Activated naive CD4-positive, alpha-beta T cell treated with anti-CD3 and anti-CD28 coated beads for 36 hours (primary cell): ENCODE measurements at regions not wholly inside any gene's neighbourhood (a gene's known extent, or its start where the extent isn't known, plus 50 kb on each side); places are given as distances from the start of the nearest gene placed in this dataset.
A peak's percentile ranks its signal among the peaks of the same experiment; 100 is the strongest.

Experiments
- CTCF ChIA-PET: fragments of 350-600 bp; sonication (Branson Sonifier 250); formaldehyde crosslinking; loops from one replicate; lab custom pipeline; 2021; ENCODE audit warnings: antibody characterized with exemption; lab: Charles Lee
- DNase-seq: peaks from one replicate; pipeline ENCODE4 v3.0.0-alpha.2; 2020
- H3K27ac Mint-ChIP-seq: one replicate; pipeline ENCODE4 v1.8.0; 2021; ENCODE audit warnings: mild to moderate bottlenecking, mixed read lengths
- H3K27me3 Mint-ChIP-seq: one replicate; pipeline ENCODE4 v1.8.0; 2021; ENCODE audit warnings: low read depth, mixed read lengths
- H3K36me3 Mint-ChIP-seq: one replicate; pipeline ENCODE4 v1.8.0; 2021; ENCODE audit warnings: low read depth, mixed read lengths
- H3K4me1 Mint-ChIP-seq: one replicate; pipeline ENCODE4 v1.8.0; 2021; ENCODE audit warnings: low read depth, mixed read lengths
- H3K4me3 Mint-ChIP-seq: one replicate; pipeline ENCODE4 v1.8.0; 2021; ENCODE audit warnings: mild to moderate bottlenecking, moderate library complexity, mixed read lengths
- H3K9me3 Mint-ChIP-seq: one replicate; pipeline ENCODE4 v1.8.0; 2021; ENCODE audit warnings: mixed read lengths
- intact Hi-C: fragments of 100-400 bp; cut with micrococcal nuclease; formaldehyde crosslinking; loops from one replicate; pipeline ENCODE4 v1.15.1; 2023

DNA sequence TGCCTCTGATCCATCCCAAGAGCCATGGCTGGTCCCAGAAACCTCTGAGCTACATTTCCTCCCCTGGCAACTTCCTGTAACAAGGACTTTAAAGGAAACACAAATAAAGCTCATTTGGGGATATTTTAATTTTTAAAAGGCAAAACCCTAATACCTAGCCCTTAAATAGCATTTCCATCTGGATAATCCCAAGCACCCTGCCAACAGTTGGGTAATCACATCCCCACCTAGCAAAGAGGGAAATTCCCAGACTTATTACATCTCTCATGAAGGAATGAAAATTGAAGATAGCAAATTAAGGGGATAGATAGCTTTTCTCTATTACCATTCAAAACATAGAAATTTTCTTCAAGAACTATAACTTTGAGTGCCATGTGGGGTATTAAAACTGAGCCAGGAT, 213.7 kb upstream of the BMP4 start:
- Mint-ChIP-seq H3K27me3 (peaks cover 27% of the 10 kb centered on the region), H3K27ac (no peak overlapping the region), H3K4me1 (peaks cover 4% of the 10 kb centered on the region), H3K9me3 (no peaks in the 10 kb centered on the region), H3K4me3 (no peak overlapping the region), H3K36me3 (no peaks in the 10 kb centered on the region)
- DNase-seq = no peak
- intact Hi-C loops = no loop called here
- CTCF ChIA-PET = interaction anchor here (0.7 kb wide), 1 partner anchor 36 kb away, joined by 3 read pairs; no protein-coding TSS in a partner anchor

DNA sequence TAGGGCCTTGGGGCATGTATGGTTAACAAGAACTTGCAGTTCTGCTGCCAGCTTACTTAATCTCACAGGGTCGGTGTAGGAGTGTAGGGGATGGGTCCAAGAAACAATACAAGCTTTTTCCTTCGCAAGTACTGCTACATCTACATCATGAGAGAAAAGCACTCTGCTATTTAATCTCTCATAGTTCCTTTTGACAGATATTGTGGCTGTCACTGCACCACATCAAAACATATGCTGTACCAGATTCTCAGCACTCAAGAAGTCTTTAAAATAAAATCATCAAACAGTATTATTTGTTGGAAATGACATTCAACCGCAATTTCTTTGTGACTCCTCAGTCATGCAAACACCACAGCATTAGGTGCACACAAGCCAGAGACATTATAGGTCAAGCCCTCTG, 215.5 kb upstream of the BMP4 start:
- Mint-ChIP-seq H3K27ac (no peak overlapping the region), H3K36me3 (no peaks in the 10 kb centered on the region), H3K9me3 (no peaks in the 10 kb centered on the region), H3K27me3 (peaks cover 30% of the 10 kb centered on the region), H3K4me3 (no peak overlapping the region), H3K4me1 (peaks cover 4% of the 10 kb centered on the region)
- CTCF ChIA-PET = no interaction called here
- intact Hi-C loops = no loop called here
- no peak for DNase-seq

DNA sequence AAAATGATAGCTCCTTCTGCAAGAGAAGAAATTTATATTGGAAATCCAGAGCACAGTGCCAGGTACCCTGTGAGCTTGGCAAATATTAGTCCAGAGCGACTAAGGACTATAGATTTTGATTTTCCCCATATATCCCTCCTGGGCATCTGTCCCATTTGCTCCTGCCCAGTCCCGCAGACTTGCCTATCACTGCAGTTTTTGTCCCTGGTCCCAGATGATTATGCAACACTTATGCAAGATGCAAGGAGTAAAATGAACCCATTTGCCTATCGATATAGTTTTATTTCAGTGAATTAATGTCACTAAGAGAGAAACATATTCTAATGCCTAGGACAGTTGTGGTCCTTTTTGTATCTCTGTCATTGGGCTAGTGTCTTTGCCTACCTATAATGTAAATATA, 215.9 kb upstream of the BMP4 start:
- H3K27me3 Mint-ChIP-seq = peaks cover 31% of the 10 kb centered on the region
- intact Hi-C loops = no loop called here
- DNase-seq = no peak
- H3K27ac Mint-ChIP-seq = no peak overlapping the region
- peaks cover 4% of the 10 kb centered on the region for H3K4me1 Mint-ChIP-seq
- no peak overlapping the region for H3K4me3 Mint-ChIP-seq
- CTCF ChIA-PET = no interaction called here
- no peaks in the 10 kb centered on the region for H3K36me3 Mint-ChIP-seq
- no peaks in the 10 kb centered on the region for H3K9me3 Mint-ChIP-seq

DNA sequence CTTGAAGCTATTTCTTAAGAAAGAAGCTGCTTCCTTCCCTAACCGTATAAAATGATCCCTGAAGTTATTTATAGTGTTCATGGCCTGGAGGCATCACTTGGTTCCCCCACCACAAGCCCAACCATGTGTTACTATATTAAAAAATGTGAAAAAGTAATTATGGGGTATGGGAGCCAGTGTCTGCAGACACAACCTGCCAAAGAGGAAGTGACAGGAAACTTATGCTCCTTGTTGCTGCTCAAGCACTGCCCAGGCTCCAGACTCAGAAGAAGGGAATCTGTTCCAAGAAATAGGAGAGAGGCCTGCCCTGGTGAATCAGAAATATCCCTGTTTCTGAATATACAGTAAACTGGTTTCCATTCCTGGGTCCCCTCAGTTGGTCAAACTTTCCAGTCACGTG, 217.2 kb upstream of the BMP4 start:
- H3K4me3 Mint-ChIP-seq = no peak overlapping the region
- peaks cover 4% of the 10 kb centered on the region for H3K4me1 Mint-ChIP-seq
- no peaks in the 10 kb centered on the region for H3K36me3 Mint-ChIP-seq
- H3K27ac Mint-ChIP-seq = no peak overlapping the region
- intact Hi-C loops = loop anchor here (2.0 kb wide), 1 partner anchor 243 kb away; no protein-coding TSS in a partner anchor
- CTCF ChIA-PET = interaction anchor here (0.7 to 1.8 kb wide), 8 partner anchors 9 to 714 kb away, joined by 3 to 6 read pairs (median 3); no protein-coding TSS in a partner anchor
- H3K9me3 Mint-ChIP-seq = no peaks in the 10 kb centered on the region
- DNase-seq = no peak
- peaks cover 31% of the 10 kb centered on the region for H3K27me3 Mint-ChIP-seq

DNA sequence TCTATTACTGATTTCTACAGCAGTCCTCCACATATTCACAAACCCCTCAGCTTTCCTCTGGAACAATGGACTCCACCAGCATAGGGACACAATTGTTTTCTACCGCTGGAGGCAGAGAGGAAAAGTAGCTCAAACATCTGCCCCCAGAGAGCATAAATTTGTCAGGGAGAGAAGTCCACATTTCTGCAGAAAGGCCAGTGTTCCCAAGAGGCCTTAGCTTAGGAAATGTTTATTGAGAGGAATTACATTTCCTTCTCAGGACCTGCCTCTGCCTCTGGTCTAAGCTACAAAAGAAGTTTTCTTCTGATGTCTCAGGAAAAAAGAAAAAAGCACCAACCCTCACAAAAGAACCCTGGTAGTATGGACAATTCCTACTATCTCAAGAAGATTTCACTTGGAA, 217.8 kb upstream of the BMP4 start:
- Mint-ChIP-seq H3K27ac (no peak overlapping the region), H3K9me3 (no peaks in the 10 kb centered on the region), H3K4me1 (peaks cover 4% of the 10 kb centered on the region), H3K36me3 (no peaks in the 10 kb centered on the region), H3K4me3 (no peak overlapping the region), H3K27me3 (peaks cover 36% of the 10 kb centered on the region)
- intact Hi-C loops = loop anchor here (2.0 kb wide), 1 partner anchor 244 kb away; no protein-coding TSS in a partner anchor
- no peak for DNase-seq
- CTCF ChIA-PET = interaction anchor here (0.6 to 2.4 kb wide), 12 partner anchors 14 to 715 kb away, joined by 3 to 9 read pairs (median 4); no protein-coding TSS in a partner anchor

DNA sequence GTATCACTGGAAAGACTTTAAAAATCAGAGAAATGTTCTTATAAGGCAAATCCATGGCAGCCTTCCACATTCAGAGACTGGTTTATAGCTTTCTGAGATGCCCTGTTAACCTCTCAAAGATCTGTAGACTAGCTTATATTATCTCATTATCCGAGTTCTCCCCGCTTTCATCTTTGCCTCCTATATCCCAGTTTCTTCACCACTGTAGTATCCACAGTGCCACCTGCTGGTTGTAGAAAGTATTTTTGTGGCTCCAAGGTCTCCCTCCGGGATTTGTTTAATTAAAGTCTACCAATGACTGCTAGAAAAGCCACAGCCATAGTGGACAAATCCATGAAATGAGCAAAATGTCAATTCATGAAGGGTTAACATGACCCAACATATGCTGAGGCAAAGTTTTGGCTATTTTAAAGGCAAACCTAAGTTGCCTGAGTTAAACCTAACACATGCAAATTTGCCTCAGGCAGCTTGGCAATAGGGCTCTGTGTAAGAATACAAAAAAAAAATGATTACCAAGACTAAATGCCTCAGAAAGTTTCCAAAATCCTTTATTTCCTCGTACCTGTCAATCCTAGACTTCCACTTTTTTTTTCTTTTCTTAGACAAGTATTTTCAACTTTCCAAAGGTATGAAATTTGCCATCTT, 218.8 kb upstream of the BMP4 start:
- CTCF ChIA-PET = interaction anchor here (0.6 to 3.2 kb wide), 20 partner anchors 11 to 678 kb away, joined by 3 to 11 read pairs (median 3); no protein-coding TSS in a partner anchor
- no peak overlapping the region for H3K27ac Mint-ChIP-seq
- H3K4me3 Mint-ChIP-seq = no peak overlapping the region

DNA sequence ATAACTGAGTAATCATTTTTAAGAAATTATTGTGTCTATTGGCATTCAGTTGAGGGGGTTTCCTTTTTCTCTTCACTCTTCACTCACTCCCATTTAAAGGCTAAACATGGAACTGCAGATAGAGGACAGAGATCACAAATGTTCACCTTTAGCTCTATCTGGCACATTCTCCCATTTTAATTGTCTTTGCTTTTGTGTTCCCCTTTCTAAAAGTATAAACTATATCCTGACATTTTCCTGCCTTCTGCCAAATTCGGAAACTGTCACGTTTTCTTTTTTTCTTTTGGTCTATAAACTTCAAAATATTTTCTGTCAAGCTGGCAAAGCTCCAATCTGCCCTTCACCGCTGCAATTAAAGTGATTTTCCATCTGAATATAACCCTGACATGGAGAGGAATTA, 219.8 kb upstream of the CDKN3 start:
- intact Hi-C loops = no loop called here
- no peak overlapping the region for H3K4me3 Mint-ChIP-seq
- H3K4me1 Mint-ChIP-seq = no peaks in the 10 kb centered on the region
- no peak for DNase-seq
- H3K27ac Mint-ChIP-seq = no peak overlapping the region
- H3K36me3 Mint-ChIP-seq = no peaks in the 10 kb centered on the region
- CTCF ChIA-PET = interaction anchor here (0.6 to 3.2 kb wide), 5 partner anchors 40 to 527 kb away, joined by 3 to 11 read pairs (median 5); no protein-coding TSS in a partner anchor
- H3K9me3 Mint-ChIP-seq = no peaks in the 10 kb centered on the region
- H3K27me3 Mint-ChIP-seq = peaks cover 23% of the 10 kb centered on the region

More for the DNA sequence above, 218.8 kb upstream of the BMP4 start:
- H3K27me3 Mint-ChIP-seq = peaks cover 28% of the 10 kb centered on the region
- H3K36me3 Mint-ChIP-seq = no peaks in the 10 kb centered on the region
- peaks cover 4% of the 10 kb centered on the region for H3K4me1 Mint-ChIP-seq
- no peaks in the 10 kb centered on the region for H3K9me3 Mint-ChIP-seq
- DNase-seq = peak; percentile 73
- intact Hi-C loops = loop anchor here (1.0 to 2.0 kb wide), 3 partner anchors 173 to 636 kb away; no protein-coding TSS in a partner anchor

DNA sequence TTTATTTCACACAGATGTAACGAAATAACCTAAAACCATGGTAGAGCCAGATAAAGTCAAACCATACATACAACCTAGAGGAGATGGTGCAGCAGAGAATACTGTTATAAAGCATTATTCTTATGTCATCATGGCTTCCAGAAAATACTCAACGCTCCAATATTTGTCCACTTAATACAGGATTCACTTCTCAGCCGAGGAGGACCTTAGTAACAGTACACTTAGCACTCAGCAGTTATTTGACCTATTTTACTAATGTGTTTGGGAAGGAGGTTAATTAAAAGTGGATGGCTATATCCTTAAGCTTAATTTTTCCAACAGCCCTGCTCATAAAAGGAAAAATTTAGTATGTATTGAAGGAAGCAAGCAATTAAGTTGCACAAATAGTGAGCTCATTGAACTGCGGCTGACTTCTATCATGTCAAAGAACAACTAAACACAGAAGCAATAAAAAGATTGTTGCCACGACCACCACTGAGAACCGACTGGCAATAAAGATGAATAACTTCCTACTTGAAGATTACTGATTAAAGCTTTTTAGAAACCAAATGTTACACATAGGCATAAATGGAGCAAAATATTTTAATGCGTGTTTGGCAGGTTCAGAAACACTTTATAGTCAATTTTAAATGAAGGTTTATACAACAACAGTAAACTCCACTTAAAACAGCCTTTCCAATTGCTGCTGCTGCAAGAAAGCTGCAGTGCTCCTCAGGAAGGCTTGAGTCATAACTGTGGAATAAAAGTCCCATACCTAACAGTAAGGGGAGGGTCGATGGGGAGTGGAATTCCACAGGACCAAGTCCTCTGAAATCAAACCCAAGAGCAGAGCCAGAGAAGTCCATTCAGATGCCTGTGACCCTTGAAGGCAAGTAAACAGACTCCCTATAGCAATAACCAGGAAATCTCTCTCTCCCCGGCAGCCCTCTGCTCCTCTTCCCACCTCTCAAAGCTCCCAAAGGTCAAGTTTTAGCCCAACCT, 218.9 kb upstream of the CDKN3 start:
- Mint-ChIP-seq H3K27me3 (peaks cover 21% of the 10 kb centered on the region), H3K4me1 (no peaks in the 10 kb centered on the region), H3K9me3 (no peaks in the 10 kb centered on the region), H3K27ac (no peak overlapping the region), H3K36me3 (no peaks in the 10 kb centered on the region), H3K4me3 (no peak overlapping the region)
- CTCF ChIA-PET = interaction anchor here (0.6 to 3.2 kb wide), 6 partner anchors 18 to 377 kb away, joined by 3 to 11 read pairs (median 3); no protein-coding TSS in a partner anchor
- no peak for DNase-seq
- intact Hi-C loops = no loop called here

DNA sequence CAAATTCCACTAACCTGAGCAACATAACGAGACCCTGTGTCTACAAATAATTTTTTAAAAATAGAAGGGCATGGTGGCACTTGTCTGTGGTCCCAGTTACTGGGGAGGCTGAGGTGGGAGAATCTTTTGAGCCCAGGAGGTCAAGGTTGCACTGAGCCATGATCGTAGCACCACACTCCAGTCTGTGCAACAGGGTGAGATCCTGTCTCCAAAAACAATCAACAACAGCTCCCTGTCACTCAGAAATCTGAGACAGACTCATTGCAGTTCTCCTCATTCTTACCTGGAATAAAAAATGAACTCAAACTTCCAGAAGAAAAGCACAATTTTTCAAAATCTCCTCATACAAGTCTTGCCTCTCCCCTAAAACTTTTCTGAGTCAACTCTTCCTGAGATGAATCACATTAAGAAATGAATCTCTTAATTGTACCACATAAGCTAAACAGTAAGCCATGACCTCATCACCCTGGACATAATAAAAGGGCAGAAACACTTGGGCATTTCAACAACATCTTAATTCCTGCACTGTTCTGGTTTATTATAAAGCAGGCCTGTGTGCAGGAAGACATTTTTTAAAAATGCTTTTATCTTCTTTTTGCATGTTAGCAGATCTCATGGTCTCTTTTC, 214.3 kb upstream of the CDKN3 start:
- no peak overlapping the region for H3K4me3 Mint-ChIP-seq
- H3K27ac Mint-ChIP-seq = no peak overlapping the region
- no peaks in the 10 kb centered on the region for H3K36me3 Mint-ChIP-seq
- peaks cover 8% of the 10 kb centered on the region for H3K27me3 Mint-ChIP-seq
- CTCF ChIA-PET = interaction anchor here (0.5 to 1.1 kb wide), 2 partner anchors 9 to 1475 kb away, joined by 3 read pairs; no protein-coding TSS in a partner anchor
- no peaks in the 10 kb centered on the region for H3K9me3 Mint-ChIP-seq
- no peaks in the 10 kb centered on the region for H3K4me1 Mint-ChIP-seq
- DNase-seq = no peak
- intact Hi-C loops = no loop called here

DNA sequence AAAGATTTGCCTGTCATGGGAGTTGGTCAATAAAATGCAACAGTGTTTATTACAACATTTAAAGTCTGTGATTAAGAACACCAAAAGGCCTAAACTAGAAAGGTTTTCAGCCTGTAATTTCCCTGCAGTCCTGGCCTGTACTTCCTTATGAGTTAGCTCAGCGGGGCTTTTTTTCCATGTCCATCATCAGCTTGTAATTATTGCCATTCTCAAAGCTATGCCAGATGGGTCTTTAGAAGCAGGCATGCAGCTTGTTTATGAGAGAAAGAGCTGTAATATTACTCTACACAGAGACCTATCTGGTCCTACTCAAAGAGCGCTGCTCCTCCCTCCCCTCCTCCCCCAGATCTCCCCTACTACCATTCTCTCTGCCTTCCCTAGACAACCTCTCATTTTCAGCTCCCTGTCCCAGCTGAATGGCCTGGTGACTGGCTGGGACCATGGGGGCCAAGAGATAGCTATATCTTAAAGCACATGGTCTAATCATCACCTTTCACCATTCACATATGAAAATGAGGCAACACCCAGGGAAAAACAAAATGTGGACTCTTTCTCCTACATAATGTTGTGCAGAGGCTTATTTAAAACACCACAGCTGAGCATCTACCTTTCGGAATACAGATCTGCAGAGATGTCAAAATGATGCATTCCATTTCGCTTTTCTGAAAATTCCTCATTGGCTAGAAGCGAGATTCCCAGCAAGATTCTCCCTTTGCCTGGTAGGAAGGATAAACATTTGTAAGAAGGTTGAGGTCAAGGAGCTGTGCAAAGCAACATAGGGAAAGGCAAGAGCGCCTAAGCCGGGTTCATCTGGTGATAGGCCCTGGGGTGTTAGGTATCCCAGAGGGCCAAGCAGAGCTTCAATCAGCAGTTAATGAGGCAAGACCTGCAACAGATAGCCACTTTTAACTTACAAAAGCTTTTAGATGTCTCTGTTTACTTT, 209.7 kb upstream of the CDKN3 start:
- Mint-ChIP-seq H3K27ac (no peak overlapping the region), H3K4me1 (peaks cover 3% of the 10 kb centered on the region), H3K4me3 (no peak overlapping the region), H3K27me3 (peaks cover 2% of the 10 kb centered on the region), H3K36me3 (no peaks in the 10 kb centered on the region), H3K9me3 (no peaks in the 10 kb centered on the region)
- no peak for DNase-seq
- CTCF ChIA-PET = interaction anchor here (1.0 to 1.5 kb wide), 2 partner anchors 12 kb away, joined by 3 to 4 read pairs; no protein-coding TSS in a partner anchor
- intact Hi-C loops = no loop called here

DNA sequence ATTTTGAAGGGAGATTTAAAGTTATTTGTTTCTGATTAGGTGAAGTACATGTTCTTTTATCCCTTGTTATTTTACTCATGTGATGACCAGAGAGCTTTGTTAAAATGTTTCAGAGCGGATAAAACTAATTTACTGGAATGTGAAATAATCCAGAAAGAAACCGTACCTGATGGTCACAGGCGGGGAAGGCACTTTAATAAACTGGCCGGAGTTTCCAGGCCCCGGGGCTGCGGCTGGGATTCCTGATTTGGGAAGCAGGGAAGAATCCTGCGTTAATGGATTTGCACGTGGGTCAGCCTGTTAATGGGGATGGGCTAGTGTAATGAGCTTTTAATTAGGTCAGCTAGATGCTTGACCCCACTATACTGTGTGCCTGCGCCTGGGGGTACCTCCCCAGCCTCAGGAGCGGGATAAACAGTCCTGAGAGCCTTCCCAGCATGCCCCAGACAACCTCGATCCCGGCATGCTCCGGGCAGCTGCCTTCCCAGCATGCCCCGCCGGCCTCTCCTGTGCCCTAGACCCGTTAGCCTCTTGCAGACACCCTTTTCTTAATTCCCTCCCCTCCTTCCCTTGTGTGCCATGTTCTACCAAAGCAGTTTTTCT, 208.6 kb upstream of the CDKN3 start:
- intact Hi-C loops = no loop called here
- CTCF ChIA-PET = interaction anchor here (0.6 to 1.5 kb wide), 2 partner anchors 13 to 207 kb away, joined by 3 read pairs; no protein-coding TSS in a partner anchor
- H3K27me3 Mint-ChIP-seq = no peaks in the 10 kb centered on the region
- H3K9me3 Mint-ChIP-seq = no peaks in the 10 kb centered on the region
- no peak overlapping the region for H3K27ac Mint-ChIP-seq
- no peaks in the 10 kb centered on the region for H3K36me3 Mint-ChIP-seq
- no peak for DNase-seq
- H3K4me1 Mint-ChIP-seq = peaks cover 3% of the 10 kb centered on the region
- no peak overlapping the region for H3K4me3 Mint-ChIP-seq
